Activated CD8-positive, alpha-beta T cell treated with anti-CD3 and anti-CD28 coated beads for 36 hours (primary cell): ENCODE measurements at regions not wholly inside any gene's neighbourhood (a gene's known extent, or its start where the extent isn't known, plus 50 kb on each side); places are given as distances from the start of the nearest gene placed in this dataset.

Source experiments
- ATAC-seq: fragments of 200-7000 bp; cut with Tn5 transposase; one replicate; pipeline ENCODE4 v1.10.0; 2021; ENCODE audit warnings: mild to moderate bottlenecking, moderate library complexity
- CTCF ChIA-PET: fragments of 350-600 bp; sonication (Branson Sonifier 250); formaldehyde crosslinking; loops from one replicate; lab custom pipeline; 2021; ENCODE audit warnings: antibody characterized with exemption; lab: Charles Lee
- POLR2A ChIA-PET: fragments of 350-600 bp; sonication (Branson Sonifier 250); formaldehyde crosslinking; loops from one replicate; lab custom pipeline; 2021; ENCODE audit warnings: antibody characterized with exemption; lab: Charles Lee
- DNase-seq: peaks from one replicate; pipeline ENCODE4 v3.0.0-alpha.2; 2020
- H3K27ac Mint-ChIP-seq: one replicate; pipeline ENCODE4 v1.8.0; 2021; ENCODE audit warnings: mild to moderate bottlenecking, mixed read lengths
- H3K27me3 Mint-ChIP-seq: one replicate; pipeline ENCODE4 v1.8.0; 2021; ENCODE audit warnings: mixed read lengths
- H3K36me3 Mint-ChIP-seq: one replicate; pipeline ENCODE4 v1.8.0; 2021; ENCODE audit warnings: low read depth, mixed read lengths
- H3K4me1 Mint-ChIP-seq: one replicate; pipeline ENCODE4 v1.8.0; 2021; ENCODE audit warnings: low read depth, mixed read lengths
- H3K4me3 Mint-ChIP-seq: one replicate; pipeline ENCODE4 v1.8.0; 2021; ENCODE audit warnings: mild to moderate bottlenecking, moderate library complexity, mixed read lengths
- H3K9me3 Mint-ChIP-seq: one replicate; pipeline ENCODE4 v1.8.0; 2021; ENCODE audit warnings: mixed read lengths
- intact Hi-C: fragments of 100-400 bp; cut with micrococcal nuclease; formaldehyde crosslinking; loops from one replicate; pipeline ENCODE4 v1.10.0; 2022
- TF ChIP-seq, protein P1 (sequence below): fragments of 200-600 bp; IDR thresholded peaks from one replicate; pipeline ENCODE4 v1.8.0; 2022; ENCODE audit warnings: antibody characterized with exemption, mild to moderate bottlenecking

DNA sequence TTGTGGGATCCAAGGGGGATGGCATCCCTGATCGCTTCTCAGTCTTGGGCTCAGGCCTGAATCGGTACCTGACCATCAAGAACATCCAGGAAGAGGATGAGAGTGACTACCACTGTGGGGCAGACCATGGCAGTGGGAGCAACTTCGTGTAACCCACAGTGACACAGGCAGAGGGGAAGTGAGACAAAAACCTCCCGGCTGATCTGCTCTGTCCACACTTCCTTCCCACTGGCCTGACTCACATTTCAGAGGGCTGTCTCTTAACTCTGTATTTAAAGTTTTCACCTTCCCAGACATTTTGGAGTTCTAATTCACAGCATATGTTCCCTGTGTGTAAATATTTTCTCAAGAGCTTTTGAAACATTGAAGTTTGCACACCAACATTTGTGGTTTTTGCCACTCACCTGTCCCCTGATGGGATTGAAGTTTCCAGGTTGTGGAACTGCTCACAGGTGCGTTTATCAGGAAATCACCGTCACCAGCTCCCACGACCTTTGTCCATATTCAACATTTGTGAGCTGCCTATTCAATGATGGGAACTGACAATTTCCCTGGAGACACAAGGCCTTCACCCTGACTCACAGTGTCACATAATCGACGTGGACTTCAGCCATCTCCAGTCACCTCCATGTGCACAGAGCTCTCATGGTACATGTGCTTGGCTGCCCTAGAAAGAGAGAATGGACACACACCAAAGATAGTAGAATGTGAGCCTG lies 99.2 kb downstream of the VPREB1 start:
- ChIA-PET POLR2A (interaction anchor here (1.0 kb wide), 1 partner anchor 17 kb away, joined by 3 read pairs; no protein-coding TSS in a partner anchor), CTCF (interaction anchor here (0.9 to 2.4 kb wide), 5 partner anchors 9 to 161 kb away, joined by 3 to 26 read pairs (median 4); no protein-coding TSS in a partner anchor)
- ATAC-seq: no peak
- no peak for DNase-seq
- H3K27ac Mint-ChIP-seq: no peak overlapping the region
- intact Hi-C loops: no loop called here
- H3K4me1 Mint-ChIP-seq: no peaks in the 10 kb centered on the region
- TF ChIP-seq, protein P1, sequence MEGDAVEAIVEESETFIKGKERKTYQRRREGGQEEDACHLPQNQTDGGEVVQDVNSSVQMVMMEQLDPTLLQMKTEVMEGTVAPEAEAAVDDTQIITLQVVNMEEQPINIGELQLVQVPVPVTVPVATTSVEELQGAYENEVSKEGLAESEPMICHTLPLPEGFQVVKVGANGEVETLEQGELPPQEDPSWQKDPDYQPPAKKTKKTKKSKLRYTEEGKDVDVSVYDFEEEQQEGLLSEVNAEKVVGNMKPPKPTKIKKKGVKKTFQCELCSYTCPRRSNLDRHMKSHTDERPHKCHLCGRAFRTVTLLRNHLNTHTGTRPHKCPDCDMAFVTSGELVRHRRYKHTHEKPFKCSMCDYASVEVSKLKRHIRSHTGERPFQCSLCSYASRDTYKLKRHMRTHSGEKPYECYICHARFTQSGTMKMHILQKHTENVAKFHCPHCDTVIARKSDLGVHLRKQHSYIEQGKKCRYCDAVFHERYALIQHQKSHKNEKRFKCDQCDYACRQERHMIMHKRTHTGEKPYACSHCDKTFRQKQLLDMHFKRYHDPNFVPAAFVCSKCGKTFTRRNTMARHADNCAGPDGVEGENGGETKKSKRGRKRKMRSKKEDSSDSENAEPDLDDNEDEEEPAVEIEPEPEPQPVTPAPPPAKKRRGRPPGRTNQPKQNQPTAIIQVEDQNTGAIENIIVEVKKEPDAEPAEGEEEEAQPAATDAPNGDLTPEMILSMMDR: no peak
- peaks cover 2% of the 10 kb centered on the region for H3K27me3 Mint-ChIP-seq
- no peaks in the 10 kb centered on the region for H3K36me3 Mint-ChIP-seq
- H3K4me3 Mint-ChIP-seq: no peak overlapping the region
- no peaks in the 10 kb centered on the region for H3K9me3 Mint-ChIP-seq

DNA sequence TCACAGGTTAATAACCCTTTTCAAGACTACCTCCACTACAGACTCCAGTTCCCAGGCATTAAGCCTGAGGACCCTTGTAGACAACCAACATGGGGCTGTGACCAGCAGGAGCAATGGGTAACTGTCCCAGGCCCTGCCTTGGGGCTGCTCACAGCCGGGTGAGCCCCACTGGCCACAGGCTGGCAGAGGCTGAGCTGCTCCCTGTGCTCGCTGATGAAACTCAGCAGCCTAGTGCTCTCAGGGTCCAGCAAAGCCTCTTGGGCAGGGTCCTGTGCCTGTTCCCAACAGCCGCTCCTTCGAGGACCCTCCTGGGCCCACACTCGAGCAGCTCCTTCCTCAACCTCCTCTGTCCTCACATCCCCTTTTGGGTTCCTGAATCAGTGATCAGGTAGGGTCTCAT lies 99.8 kb downstream of the VPREB1 start:
- ChIA-PET CTCF (interaction anchor here (2.4 kb wide), 1 partner anchor 11 kb away, joined by 26 read pairs; no protein-coding TSS in a partner anchor), POLR2A (interaction anchor here (1.0 kb wide), 1 partner anchor 16 kb away, joined by 3 read pairs; no protein-coding TSS in a partner anchor)
- TF ChIP-seq, protein P1: no peak
- Mint-ChIP-seq H3K27ac (no peak overlapping the region), H3K9me3 (no peaks in the 10 kb centered on the region), H3K36me3 (no peaks in the 10 kb centered on the region), H3K4me3 (no peak overlapping the region), H3K4me1 (no peaks in the 10 kb centered on the region), H3K27me3 (peaks cover 5% of the 10 kb centered on the region)
- intact Hi-C loops: no loop called here
- ATAC-seq (no peak), DNase-seq (no peak)

DNA sequence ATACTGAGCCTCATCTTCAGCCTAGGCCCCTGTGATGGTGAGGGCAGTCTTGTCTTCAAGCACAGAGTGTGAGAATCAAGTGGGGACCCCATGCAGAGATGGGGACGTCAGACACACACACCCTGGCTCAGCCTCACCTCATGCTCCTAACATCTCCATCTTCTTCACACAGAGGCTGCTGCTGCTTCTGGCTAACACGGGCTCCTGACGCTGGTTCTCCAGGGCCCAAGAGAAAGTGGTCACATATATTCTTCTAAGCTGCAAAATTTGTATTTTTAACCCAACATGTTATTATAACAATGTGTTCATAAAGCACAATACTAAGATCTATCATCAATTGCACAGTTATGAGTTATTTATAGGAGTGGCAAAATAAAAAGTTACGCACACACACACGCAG lies 101.2 kb downstream of the VPREB1 start:
- Mint-ChIP-seq H3K4me1 (no peaks in the 10 kb centered on the region), H3K27me3 (peaks cover 10% of the 10 kb centered on the region), H3K4me3 (no peak overlapping the region), H3K9me3 (no peaks in the 10 kb centered on the region), H3K36me3 (no peaks in the 10 kb centered on the region), H3K27ac (no peak overlapping the region)
- ChIA-PET POLR2A (interaction anchor here (0.6 kb wide), 1 partner anchor 546 kb away, joined by 5 read pairs; no protein-coding TSS in a partner anchor), CTCF (no interaction called here)
- TF ChIP-seq, protein P1: no peak
- intact Hi-C loops: no loop called here
- ATAC-seq (no peak), DNase-seq (no peak)

DNA sequence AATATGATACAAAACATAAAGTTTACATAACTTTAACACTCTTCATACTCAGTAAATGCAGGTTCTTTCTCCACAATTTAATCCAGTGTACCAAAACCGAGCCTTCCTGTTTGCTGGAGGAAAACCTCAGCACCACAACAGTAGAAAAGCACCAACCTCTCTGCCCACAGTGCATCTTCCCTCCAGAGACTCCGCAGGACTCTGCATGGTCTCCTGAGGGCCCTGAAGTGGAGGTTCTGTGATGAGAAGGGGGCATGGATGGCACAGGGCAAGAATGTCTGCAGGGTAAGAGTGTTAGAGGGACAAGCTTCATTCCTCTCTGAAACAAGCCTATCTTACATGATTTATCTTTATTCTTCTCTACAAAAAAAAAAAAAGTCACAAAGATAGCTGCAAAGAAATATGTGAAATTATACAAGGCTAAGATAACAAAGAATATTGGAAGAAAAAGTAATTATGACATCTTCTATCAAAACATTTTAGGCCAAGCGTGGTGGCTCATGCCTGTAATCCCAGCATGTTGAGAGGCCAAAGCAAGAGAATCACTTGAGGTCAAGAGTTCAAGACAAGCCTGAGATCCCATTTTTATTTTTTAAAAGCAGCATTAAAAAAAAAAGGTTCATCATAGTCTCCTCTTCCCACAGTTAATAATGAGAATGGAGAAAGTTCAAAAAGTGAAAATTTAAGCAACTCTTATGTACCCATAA lies 102.0 kb downstream of the VPREB1 start:
- no peaks in the 10 kb centered on the region for H3K9me3 Mint-ChIP-seq

More for the DNA sequence above, 102.0 kb downstream of the VPREB1 start:
- peaks cover 10% of the 10 kb centered on the region for H3K27me3 Mint-ChIP-seq
- no peak overlapping the region for H3K4me3 Mint-ChIP-seq
- CTCF ChIA-PET: no interaction called here
- TF ChIP-seq, protein P1: no peak
- DNase-seq (no peak), ATAC-seq (no peak)
- no peaks in the 10 kb centered on the region for H3K4me1 Mint-ChIP-seq
- POLR2A ChIA-PET: no interaction called here
- intact Hi-C loops: no loop called here
- no peak overlapping the region for H3K27ac Mint-ChIP-seq
- H3K36me3 Mint-ChIP-seq: no peaks in the 10 kb centered on the region
